ENCODE measurements at regions not wholly inside any gene's neighbourhood (a gene's known extent, or its start where the extent isn't known, plus 50 kb on each side); places are given as distances from the start of the nearest gene placed in this dataset.

GRCh38 chr3:159074756-159075701 lies 273.2 kb downstream of the MFSD1 start:
- no peak for TF ChIP-seq CTCF (conservative IDR thresholded peaks at IDR 0.05; ENCODE audit: low read depth in 2 of 2)
- TF ChIP-seq EZH2 (IDR thresholded peaks at IDR 0.05; ENCODE audit: low read depth, unreplicated experiment), result no peak
- no peak for TF ChIP-seq JUNB (IDR thresholded peaks at IDR 0.05; ENCODE audit: unreplicated experiment)
- no peak for TF ChIP-seq CREB1 (CRISPR knock-in tag; IDR thresholded peaks at IDR 0.05; ENCODE audit: low read depth)
- TF ChIP-seq REST (IDR thresholded peaks at IDR 0.05; ENCODE audit: unreplicated experiment), result no peak
- TF ChIP-seq ZNF331 (CRISPR knock-in tag; IDR thresholded peaks at IDR 0.05; ENCODE audit: low read depth), result no peak
- no peak for TF ChIP-seq STAT1 (IDR thresholded peaks at IDR 0.05; ENCODE audit: unreplicated experiment)
